Activated naive CD4-positive, alpha-beta T cell treated with anti-CD3 and anti-CD28 coated beads for 36 hours (primary cell): ENCODE measurements at regions not wholly inside any gene's neighbourhood (a gene's known extent, or its start where the extent isn't known, plus 50 kb on each side); places are given as distances from the start of the nearest gene placed in this dataset.

Experiments
- CTCF ChIA-PET: fragments of 350-600 bp; sonication (Branson Sonifier 250); formaldehyde crosslinking; loops from one replicate; lab custom pipeline; 2021; ENCODE audit warnings: antibody characterized with exemption; lab: Charles Lee
- DNase-seq: peaks from one replicate; pipeline ENCODE4 v3.0.0-alpha.2; 2020
- H3K27ac Mint-ChIP-seq: one replicate; pipeline ENCODE4 v1.8.0; 2021; ENCODE audit warnings: mild to moderate bottlenecking, mixed read lengths
- H3K27me3 Mint-ChIP-seq: one replicate; pipeline ENCODE4 v1.8.0; 2021; ENCODE audit warnings: low read depth, mixed read lengths
- H3K36me3 Mint-ChIP-seq: one replicate; pipeline ENCODE4 v1.8.0; 2021; ENCODE audit warnings: low read depth, mixed read lengths
- H3K4me1 Mint-ChIP-seq: one replicate; pipeline ENCODE4 v1.8.0; 2021; ENCODE audit warnings: low read depth, mixed read lengths
- H3K4me3 Mint-ChIP-seq: one replicate; pipeline ENCODE4 v1.8.0; 2021; ENCODE audit warnings: mild to moderate bottlenecking, moderate library complexity, mixed read lengths
- H3K9me3 Mint-ChIP-seq: one replicate; pipeline ENCODE4 v1.8.0; 2021; ENCODE audit warnings: mixed read lengths
- intact Hi-C: fragments of 100-400 bp; cut with micrococcal nuclease; formaldehyde crosslinking; loops from one replicate; pipeline ENCODE4 v1.15.1; 2023

GRCh38 chr12:126776026-126776655, 1490.8 kb upstream of the TMEM132C start:
- CTCF ChIA-PET = no interaction called here
- Mint-ChIP-seq H3K9me3 (peaks cover 20% of the 10 kb centered on the region), H3K36me3 (peaks cover 6% of the 10 kb centered on the region), H3K27ac (no peak overlapping the region), H3K4me1 (peaks cover 14% of the 10 kb centered on the region), H3K4me3 (no peak overlapping the region), H3K27me3 (peaks cover 4% of the 10 kb centered on the region)
- DNase-seq = no peak
- intact Hi-C loops = no loop called here

GRCh38 chr12:126780343-126780742, 1486.6 kb upstream of the TMEM132C start:
- Mint-ChIP-seq H3K36me3 (no peaks in the 10 kb centered on the region), H3K4me1 (no peaks in the 10 kb centered on the region), H3K9me3 (no peaks in the 10 kb centered on the region), H3K27ac (no peak overlapping the region), H3K27me3 (no peaks in the 10 kb centered on the region), H3K4me3 (no peak overlapping the region)
- intact Hi-C loops = loop anchor here (10.0 kb wide), 1 partner anchor 604 kb away; no protein-coding TSS in a partner anchor
- CTCF ChIA-PET = interaction anchor here (0.7 kb wide), 1 partner anchor 42 kb away, joined by 3 read pairs; no protein-coding TSS in a partner anchor
- DNase-seq = no peak

- intact Hi-C loops = loop anchor here (10.0 kb wide), 1 partner anchor 603 kb away; no protein-coding TSS in a partner anchor
- H3K27ac Mint-ChIP-seq = no peak overlapping the region
- H3K4me3 Mint-ChIP-seq = no peak overlapping the region
- H3K4me1 Mint-ChIP-seq = no peaks in the 10 kb centered on the region
- no peaks in the 10 kb centered on the region for H3K36me3 Mint-ChIP-seq
- H3K9me3 Mint-ChIP-seq = no peaks in the 10 kb centered on the region
- CTCF ChIA-PET = interaction anchor here (1.4 kb wide), 1 partner anchor 34 kb away, joined by 3 read pairs; no protein-coding TSS in a partner anchor
- peaks cover 2% of the 10 kb centered on the region for H3K27me3 Mint-ChIP-seq
- no peak for DNase-seq
Measured at GRCh38 chr12:126781593-126781992, 1485.4 kb upstream of the TMEM132C start.

- Mint-ChIP-seq H3K4me3 (no peak overlapping the region), H3K9me3 (no peaks in the 10 kb centered on the region), H3K27ac (no peak overlapping the region), H3K27me3 (peaks cover 2% of the 10 kb centered on the region), H3K36me3 (no peaks in the 10 kb centered on the region), H3K4me1 (no peaks in the 10 kb centered on the region)
- CTCF ChIA-PET = interaction anchor here (1.4 kb wide), 1 partner anchor 34 kb away, joined by 3 read pairs; no protein-coding TSS in a partner anchor
- no peak for DNase-seq
- intact Hi-C loops = loop anchor here (10.0 kb wide), 1 partner anchor 603 kb away; no protein-coding TSS in a partner anchor
Measured at GRCh38 chr12:126782083-126782482, 1484.9 kb upstream of the TMEM132C start.

GRCh38 chr12:126784328-126784921, 1482.5 kb upstream of the TMEM132C start:
- intact Hi-C loops = loop anchor here (1.0 to 10.0 kb wide), 2 partner anchors 90 to 600 kb away; no protein-coding TSS in a partner anchor
- CTCF ChIA-PET = no interaction called here
- no peaks in the 10 kb centered on the region for H3K9me3 Mint-ChIP-seq

GRCh38 chr12:126789963-126790362, 1477.0 kb upstream of the TMEM132C start:
- Mint-ChIP-seq H3K4me1 (no peaks in the 10 kb centered on the region), H3K27ac (no peak overlapping the region), H3K36me3 (no peaks in the 10 kb centered on the region), H3K9me3 (no peaks in the 10 kb centered on the region), H3K4me3 (no peak overlapping the region), H3K27me3 (peaks cover 2% of the 10 kb centered on the region)
- CTCF ChIA-PET = no interaction called here
- DNase-seq = no peak
- intact Hi-C loops = loop anchor here (10.0 kb wide), 1 partner anchor 595 kb away; no protein-coding TSS in a partner anchor

More at GRCh38 chr12:126784328-126784921, 1482.5 kb upstream of the TMEM132C start:
- no peak overlapping the region for H3K4me3 Mint-ChIP-seq
- H3K27me3 Mint-ChIP-seq = peaks cover 2% of the 10 kb centered on the region
- no peak overlapping the region for H3K27ac Mint-ChIP-seq
- H3K36me3 Mint-ChIP-seq = no peaks in the 10 kb centered on the region
- peak; percentile 32 for DNase-seq
- no peaks in the 10 kb centered on the region for H3K4me1 Mint-ChIP-seq

GRCh38 chr12:126791122-126791521, 1475.8 kb upstream of the TMEM132C start:
- Mint-ChIP-seq H3K27me3 (peaks cover 2% of the 10 kb centered on the region), H3K27ac (no peak overlapping the region), H3K4me1 (no peaks in the 10 kb centered on the region), H3K4me3 (no peak overlapping the region), H3K36me3 (no peaks in the 10 kb centered on the region), H3K9me3 (no peaks in the 10 kb centered on the region)
- DNase-seq = no peak
- CTCF ChIA-PET = no interaction called here
- intact Hi-C loops = no loop called here

GRCh38 chr12:126792411-126792810, 1474.6 kb upstream of the TMEM132C start:
- H3K36me3 Mint-ChIP-seq = no peaks in the 10 kb centered on the region
- no peaks in the 10 kb centered on the region for H3K9me3 Mint-ChIP-seq
- DNase-seq = no peak
- no peaks in the 10 kb centered on the region for H3K27me3 Mint-ChIP-seq
- no peak overlapping the region for H3K27ac Mint-ChIP-seq
- CTCF ChIA-PET = no interaction called here
- no peak overlapping the region for H3K4me3 Mint-ChIP-seq
- intact Hi-C loops = no loop called here
- no peaks in the 10 kb centered on the region for H3K4me1 Mint-ChIP-seq

- no peaks in the 10 kb centered on the region for H3K4me1 Mint-ChIP-seq
- CTCF ChIA-PET = no interaction called here
- no peaks in the 10 kb centered on the region for H3K36me3 Mint-ChIP-seq
- peaks cover 4% of the 10 kb centered on the region for H3K27me3 Mint-ChIP-seq
- H3K27ac Mint-ChIP-seq = no peak overlapping the region
- no peaks in the 10 kb centered on the region for H3K9me3 Mint-ChIP-seq
- no peak overlapping the region for H3K4me3 Mint-ChIP-seq
- intact Hi-C loops = no loop called here
- no peak for DNase-seq
Measured at GRCh38 chr12:126797525-126797924, 1469.4 kb upstream of the TMEM132C start.

GRCh38 chr12:126798449-126798848, 1468.5 kb upstream of the TMEM132C start:
- DNase-seq = no peak
- Mint-ChIP-seq H3K4me1 (no peaks in the 10 kb centered on the region), H3K36me3 (no peaks in the 10 kb centered on the region), H3K9me3 (no peaks in the 10 kb centered on the region), H3K27ac (no peak overlapping the region), H3K27me3 (peaks cover 4% of the 10 kb centered on the region), H3K4me3 (no peak overlapping the region)
- intact Hi-C loops = no loop called here
- CTCF ChIA-PET = no interaction called here

- no peak for DNase-seq
- H3K27ac Mint-ChIP-seq = no peak overlapping the region
- CTCF ChIA-PET = no interaction called here
- no peaks in the 10 kb centered on the region for H3K4me1 Mint-ChIP-seq
- H3K27me3 Mint-ChIP-seq = peaks cover 3% of the 10 kb centered on the region
- no peaks in the 10 kb centered on the region for H3K9me3 Mint-ChIP-seq
- no peaks in the 10 kb centered on the region for H3K36me3 Mint-ChIP-seq
- intact Hi-C loops = no loop called here
- no peak overlapping the region for H3K4me3 Mint-ChIP-seq
Measured at GRCh38 chr12:126807312-126807865, 1459.6 kb upstream of the TMEM132C start.

- Mint-ChIP-seq H3K27me3 (peaks cover 6% of the 10 kb centered on the region), H3K27ac (no peak overlapping the region), H3K4me1 (no peaks in the 10 kb centered on the region), H3K36me3 (no peaks in the 10 kb centered on the region), H3K9me3 (no peaks in the 10 kb centered on the region), H3K4me3 (no peak overlapping the region)
- no peak for DNase-seq
- intact Hi-C loops = no loop called here
- CTCF ChIA-PET = no interaction called here
Measured at GRCh38 chr12:126811391-126811790, 1455.6 kb upstream of the TMEM132C start.
